Fibroblast of skin of back (primary cell): ENCODE measurements at regions not wholly inside any gene's neighbourhood (a gene's known extent, or its start where the extent isn't known, plus 50 kb on each side); places are given as distances from the start of the nearest gene placed in this dataset.
A peak's percentile ranks its signal among the peaks of the same experiment; 100 is the strongest.
"Not testable (repeated sequence)": the region's sequence is repeated elsewhere in the genome, so short reads cannot be mapped to it uniquely, and the experiment has no call there.

ENCODE experiments used
- DNase-seq: peaks from one replicate; pipeline ENCODE4 v3.0.0-alpha.2; 2013

GRCh38 chrX:113289503-113289902 is 448.9 kb upstream of the AMOT start:
- no peak for DNase-seq

- no peak for DNase-seq
Observed at GRCh38 chrX:113287761-113288160, 447.1 kb upstream of the AMOT start.

- no peak for DNase-seq
Observed at GRCh38 chrX:113275804-113276203, 435.2 kb upstream of the AMOT start.

- peak; percentile 11 for DNase-seq
Observed at GRCh38 chrX:113274791-113275190, 434.2 kb upstream of the AMOT start.

- DNase-seq: no peak
Observed at GRCh38 chrX:113274345-113274744, 433.7 kb upstream of the AMOT start.

GRCh38 chrX:113269203-113269602 is 428.6 kb upstream of the AMOT start:
- DNase-seq: no peak

- no peak for DNase-seq
Observed at GRCh38 chrX:113260474-113260873, 419.8 kb upstream of the AMOT start.

- no peak for DNase-seq
Observed at GRCh38 chrX:113222305-113222704, 381.7 kb upstream of the AMOT start.

- DNase-seq: no peak
Observed at GRCh38 chrX:113212052-113212451, 371.4 kb upstream of the AMOT start.

- DNase-seq: no peak
Observed at GRCh38 chrX:113202601-113203000, 362.0 kb upstream of the AMOT start.

GRCh38 chrX:113195949-113196348 is 355.3 kb upstream of the AMOT start:
- no peak for DNase-seq

GRCh38 chrX:113192418-113192817 is 351.8 kb upstream of the AMOT start:
- DNase-seq: no peak

GRCh38 chrX:113157496-113157895 is 316.9 kb upstream of the AMOT start:
- DNase-seq: no peak

GRCh38 chrX:113154315-113154714 is 313.7 kb upstream of the AMOT start:
- not testable (repeated sequence) for DNase-seq

GRCh38 chrX:113136836-113137235 is 296.2 kb upstream of the AMOT start:
- DNase-seq: no peak

GRCh38 chrX:113133316-113133715 is 292.7 kb upstream of the AMOT start:
- no peak for DNase-seq

- DNase-seq: no peak
Observed at GRCh38 chrX:113124693-113125092, 284.1 kb upstream of the AMOT start.

- DNase-seq: no peak
Observed at GRCh38 chrX:113075521-113075920, 234.9 kb upstream of the AMOT start.

GRCh38 chrX:113059714-113060113 is 219.1 kb upstream of the AMOT start:
- DNase-seq: no peak

GRCh38 chrX:113058634-113059033 is 218.0 kb upstream of the AMOT start:
- no peak for DNase-seq

- no peak for DNase-seq
Observed at GRCh38 chrX:113048896-113049295, 208.3 kb upstream of the AMOT start.

- DNase-seq: no peak
Observed at GRCh38 chrX:113048480-113048879, 207.8 kb upstream of the AMOT start.

- no peak for DNase-seq
Observed at GRCh38 chrX:113033966-113034680, 193.5 kb upstream of the AMOT start.

- no peak for DNase-seq
Observed at GRCh38 chrX:113019958-113020357, 179.3 kb upstream of the AMOT start.

GRCh38 chrX:113009837-113010236 is 169.2 kb upstream of the AMOT start:
- no peak for DNase-seq
